Neural progenitor cell (in vitro differentiated cells): ENCODE measurements at regions not wholly inside any gene's neighbourhood (a gene's known extent, or its start where the extent isn't known, plus 50 kb on each side); places are given as distances from the start of the nearest gene placed in this dataset.

Experiments
- CTCF ChIP-seq: fragments of 200-600 bp; sonication (generic); IDR thresholded peaks from 2 replicates; pipeline ENCODE4 v1.5.1; 2017; ENCODE audit warnings: antibody characterized with exemption, mild to moderate bottlenecking
- EZH2 ChIP-seq: fragments of 200-600 bp; sonication (generic); IDR thresholded peaks from 2 replicates; pipeline ENCODE4 v1.6.1; 2017; ENCODE audit warnings: antibody characterized with exemption, mild to moderate bottlenecking, moderate library complexity

- TF ChIP-seq CTCF: no peak
- no peak for TF ChIP-seq EZH2
These were observed 122.7 kb downstream of the PAPOLA start for GRCh38 chr14:96624661-96625425.
